H9 (cell line): ENCODE measurements at regions not wholly inside any gene's neighbourhood (a gene's known extent, or its start where the extent isn't known, plus 50 kb on each side); places are given as distances from the start of the nearest gene placed in this dataset.

ENCODE experiments used
- DNase-seq: peaks from one replicate; pipeline ENCODE4 v3.0.0-alpha.2; 2017
- H2AFZ ChIP-seq: one replicate; pipeline ENCODE4 v1.6.1; 2013; ENCODE audit warnings: mild to moderate bottlenecking, low read length, control low read depth, moderate library complexity
- H2AK5ac ChIP-seq: 2 replicates; pipeline ENCODE4 v1.6.1; 2013; ENCODE audit warnings: low read length, control low read depth, mixed read lengths; ENCODE audit not compliant: insufficient read length
- H2BK120ac ChIP-seq: one replicate; pipeline ENCODE4 v1.6.1; 2013; ENCODE audit warnings: low read depth, mild to moderate bottlenecking, low read length, control low read depth, inconsistent platforms; ENCODE audit not compliant: poor library complexity, severe bottlenecking
- H2BK12ac ChIP-seq: 2 replicates; pipeline ENCODE4 v1.6.1; 2013; ENCODE audit warnings: low read length, control low read depth, mixed read lengths, low read depth; ENCODE audit not compliant: insufficient read length
- H2BK15ac ChIP-seq: 2 replicates; pipeline ENCODE4 v1.6.1; 2013; ENCODE audit warnings: low read depth, low read length, control low read depth
- H2BK20ac ChIP-seq: one replicate; pipeline ENCODE4 v1.6.1; 2013; ENCODE audit warnings: low read depth, mild to moderate bottlenecking, low read length, control low read depth, inconsistent platforms; ENCODE audit not compliant: poor library complexity, severe bottlenecking
- H2BK5ac ChIP-seq: 2 replicates; pipeline ENCODE4 v1.6.1; 2013; ENCODE audit warnings: low read length, control low read depth, mixed read lengths; ENCODE audit not compliant: insufficient read length
- H3K14ac ChIP-seq: 2 replicates; pipeline ENCODE4 v1.6.1; 2013; ENCODE audit warnings: low read length, control low read depth; ENCODE audit not compliant: insufficient read depth
- H3K18ac ChIP-seq: 2 replicates; pipeline ENCODE4 v1.6.1; 2013; ENCODE audit warnings: low read depth, mild to moderate bottlenecking, mixed read lengths, low read length, control low read depth; ENCODE audit not compliant: insufficient read length
- H3K23ac ChIP-seq: 2 replicates; pipeline ENCODE4 v1.6.1; 2013; ENCODE audit warnings: low read length, control low read depth, mixed read lengths, low read depth; ENCODE audit not compliant: insufficient read length
- H3K23me2 ChIP-seq: 2 replicates; pipeline ENCODE4 v1.6.1; 2013; ENCODE audit warnings: low read depth, mild to moderate bottlenecking, mixed read lengths, low read length, control low read depth; ENCODE audit not compliant: insufficient read length, poor library complexity, severe bottlenecking
- H3K27ac ChIP-seq: 2 replicates; pipeline ENCODE4 v1.5.1; 2013; ENCODE audit warnings: low read length, control low read depth, mixed read lengths, low read depth; ENCODE audit not compliant: insufficient read length
- H3K27me3 ChIP-seq: 2 replicates; pipeline ENCODE4 v1.6.1; 2013; ENCODE audit warnings: low read length, control low read depth, inconsistent platforms; ENCODE audit not compliant: insufficient read depth
- H3K4ac ChIP-seq: 2 replicates; pipeline ENCODE4 v1.6.1; 2013; ENCODE audit warnings: low read depth, mild to moderate bottlenecking, control low read depth, inconsistent platforms, low read length, moderate library complexity
- H3K4me1 ChIP-seq: 2 replicates; pipeline ENCODE4 v1.6.1; 2013; ENCODE audit warnings: low read length, control low read depth, inconsistent platforms; ENCODE audit not compliant: insufficient read depth
- H3K4me2 ChIP-seq: 2 replicates; pipeline ENCODE4 v1.6.1; 2013; ENCODE audit warnings: low read length, control low read depth, mixed read lengths; ENCODE audit not compliant: insufficient read length, insufficient read depth
- H3K56ac ChIP-seq: 2 replicates; pipeline ENCODE4 v1.6.1; 2013; ENCODE audit warnings: low read depth, mild to moderate bottlenecking, mixed read lengths, low read length, control low read depth; ENCODE audit not compliant: insufficient read length
- H3K79me1 ChIP-seq: 2 replicates; pipeline ENCODE4 v1.6.1; 2013; ENCODE audit warnings: low read depth, mild to moderate bottlenecking, moderate library complexity, low read length, control low read depth, inconsistent platforms; ENCODE audit not compliant: insufficient read depth, poor library complexity, severe bottlenecking
- H3K79me2 ChIP-seq: 2 replicates; pipeline ENCODE4 v1.6.1; 2013; ENCODE audit warnings: low read length, control low read depth, inconsistent platforms; ENCODE audit not compliant: insufficient read depth
- H3K9ac ChIP-seq: 2 replicates; pipeline ENCODE4 v1.6.1; 2013; ENCODE audit warnings: low read length, control low read depth, mixed read lengths; ENCODE audit not compliant: insufficient read length; ENCODE audit errors: extremely low read depth
- H3K9me3 ChIP-seq: one replicate; pipeline ENCODE4 v1.6.1; 2013; ENCODE audit warnings: low read depth, low read length, inconsistent platforms; ENCODE audit not compliant: control insufficient read depth
- H3T11ph ChIP-seq: one replicate; pipeline ENCODE4 v1.6.1; 2013; ENCODE audit warnings: mild to moderate bottlenecking, low read length, control low read depth, inconsistent platforms
- H4K20me1 ChIP-seq: one replicate; pipeline ENCODE4 v1.6.1; 2013; ENCODE audit not compliant: control insufficient read depth, insufficient read length, insufficient read depth
- H4K5ac ChIP-seq: 2 replicates; pipeline ENCODE4 v1.6.1; 2013; ENCODE audit warnings: low read depth, mild to moderate bottlenecking, mixed read lengths, low read length, control low read depth; ENCODE audit not compliant: insufficient read length
- H4K8ac ChIP-seq: replicated peaks from 2 replicates; pipeline ENCODE4 v1.6.1; 2013; ENCODE audit warnings: low read length, control low read depth, mixed read lengths, low read depth; ENCODE audit not compliant: insufficient read length
- H4K91ac ChIP-seq: 2 replicates; pipeline ENCODE4 v1.6.1; 2013; ENCODE audit warnings: low read depth, mild to moderate bottlenecking, moderate library complexity, mixed read lengths, low read length, control low read depth; ENCODE audit not compliant: insufficient read length
- H3K27ac Mint-ChIP-seq, 3 experiments: 2 replicates in 2 of 3; 3 replicates in 1 of 3; pipeline ENCODE4 v1.8.0; 2020 to 2021; ENCODE audit warnings: mixed read lengths in 3 of 3, mild to moderate bottlenecking in 1 of 3, moderate library complexity in 1 of 3
- H3K27me3 Mint-ChIP-seq: 2 replicates; pipeline ENCODE4 v1.8.0; 2021; ENCODE audit warnings: low read depth, mild to moderate bottlenecking, moderate library complexity, mixed read lengths
- H3K36me3 Mint-ChIP-seq, 3 experiments: 2 replicates in 2 of 3; 3 replicates in 1 of 3; pipeline ENCODE4 v1.8.0; 2020 to 2021; ENCODE audit warnings: low read depth in 3 of 3, mixed read lengths in 3 of 3; ENCODE audit not compliant: insufficient read depth in 1 of 3
- H3K4me1 Mint-ChIP-seq, 2 experiments: 2 replicates each; pipeline ENCODE4 v1.8.0; 2020; ENCODE audit warnings: mixed read lengths in 2 of 2
- H3K4me3 Mint-ChIP-seq, 2 experiments: 2 replicates in 1 of 2; 3 replicates in 1 of 2; pipeline ENCODE4 v1.8.0; 2020 to 2021; ENCODE audit warnings: mild to moderate bottlenecking in 2 of 2, mixed read lengths in 2 of 2, moderate library complexity in 1 of 2
- H3K9me3 Mint-ChIP-seq, 2 experiments: 2 replicates in 1 of 2; 3 replicates in 1 of 2; pipeline ENCODE4 v1.8.0; 2020; ENCODE audit warnings: mild to moderate bottlenecking in 2 of 2, mixed read lengths in 2 of 2, moderate library complexity in 1 of 2
- CTCF ChIP-seq: fragments of 200-600 bp; sonication (generic); conservative IDR thresholded peaks from 3 replicates; pipeline ENCODE4 v1.8.0; 2021; ENCODE audit warnings: antibody characterized with exemption, mild to moderate bottlenecking
- WGBS: extraction: QIAGEN DNeasy Blood & Tissue Kit; methylation state at CpG from one replicate; pipeline ENCODE4 v1.1.7; 2013; ENCODE audit warnings: missing lambda C conversion rate, low lambda C conversion rate, mixed read lengths; ENCODE audit not compliant: insufficient read length; ENCODE audit errors: extremely low coverage; 5-methylcytosine and 5-hydroxymethylcytosine counted together

- no peak overlapping the region for H4K91ac ChIP-seq
- Mint-ChIP-seq H3K4me1 (peaks cover 14 to 18% of the 10 kb centered on the region in 2 experiments), H3K4me3 (no peak overlapping the region), H3K27ac (no peak overlapping the region), H3K36me3 (no peaks in the 10 kb centered on the region), H3K9me3 (peaks cover 0 to 2% of the 10 kb centered on the region in 2 experiments; a peak in 3 of 5 replicates), H3K27me3 (no peaks in the 10 kb centered on the region; the same call in 1 of the 2 replicates)
- no peak overlapping the region for H3K4me2 ChIP-seq
- H3K23ac ChIP-seq: no peak overlapping the region
- no peak overlapping the region for H2BK15ac ChIP-seq
- no peak overlapping the region for H4K8ac ChIP-seq
- H4K20me1 ChIP-seq: no peaks in the 10 kb centered on the region
- H2AFZ ChIP-seq: no peak overlapping the region
- TF ChIP-seq CTCF: no peak
- no peaks in the 10 kb centered on the region for H3K27me3 ChIP-seq
- H3T11ph ChIP-seq: no peak overlapping the region
- H3K9ac ChIP-seq: no peak overlapping the region
- H2BK12ac ChIP-seq: no peak overlapping the region
- no peak overlapping the region for H2BK5ac ChIP-seq
- H3K23me2 ChIP-seq: no peaks in the 10 kb centered on the region
- H2AK5ac ChIP-seq: no peak overlapping the region
- no peak overlapping the region for H3K14ac ChIP-seq
- no peak overlapping the region for H3K18ac ChIP-seq
- DNase-seq: no peak
- WGBS: no CpG with 5 or more reads among the region's 3 CpGs
- no peak overlapping the region for H3K4ac ChIP-seq
- H3K27ac ChIP-seq: no peak overlapping the region
- H3K79me2 ChIP-seq: no peaks in the 10 kb centered on the region
- no peak overlapping the region for H2BK120ac ChIP-seq
- H4K5ac ChIP-seq: no peak overlapping the region
- H3K79me1 ChIP-seq: no peaks in the 10 kb centered on the region
- H2BK20ac ChIP-seq: no peak overlapping the region
- H3K4me1 ChIP-seq: 0 out of 2 replicates have a peak, but pooled peaks cover 3% of the 10 kb centered on the region
- H3K9me3 ChIP-seq: no peaks in the 10 kb centered on the region
- no peak overlapping the region for H3K56ac ChIP-seq
Observed at GRCh38 chr3:24736701-24737100, 242.1 kb upstream of the THRB start.
